ENCODE measurements at regions not wholly inside any gene's neighbourhood (a gene's known extent, or its start where the extent isn't known, plus 50 kb on each side); places are given as distances from the start of the nearest gene placed in this dataset.

DNA sequence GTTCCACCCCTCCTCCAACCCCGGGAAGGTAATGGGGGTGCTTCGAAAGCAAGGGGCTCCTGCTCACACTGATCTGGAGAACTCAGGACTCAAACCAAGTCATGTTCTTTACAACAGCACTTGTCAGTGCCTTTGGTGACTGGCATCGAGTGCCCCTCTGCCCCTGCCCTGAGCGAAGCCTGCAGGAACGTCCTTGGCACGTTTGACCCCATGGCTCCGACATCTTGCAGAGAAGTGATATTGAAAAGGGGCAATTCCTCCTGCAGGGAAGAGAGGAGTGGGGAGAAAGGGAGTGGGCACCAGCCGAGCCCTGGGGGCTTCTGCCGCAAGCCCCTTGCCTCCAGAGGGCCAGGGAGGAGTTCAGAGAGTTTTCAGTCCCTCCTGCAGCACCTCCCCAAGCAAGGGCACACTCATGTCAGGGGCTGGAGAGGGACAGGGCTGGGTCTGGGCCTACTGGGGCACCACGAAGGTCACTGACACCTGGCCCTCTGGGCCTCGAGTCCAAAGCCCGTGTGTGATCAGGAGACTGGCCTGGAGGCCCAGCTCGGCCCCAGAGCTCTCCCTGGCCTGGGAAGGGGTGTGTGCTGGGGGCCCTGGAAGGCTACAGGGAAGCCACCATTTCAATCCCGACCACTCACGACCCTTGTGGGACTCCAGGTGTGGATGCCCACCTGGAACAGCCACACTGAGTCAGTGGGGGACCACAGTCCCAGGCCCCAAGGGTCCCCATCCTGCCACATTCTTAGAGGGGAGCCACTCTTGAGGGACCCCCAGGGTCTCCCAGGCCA lies 94.9 kb upstream of the NKX1-1 start:
- H3K27ac Mint-ChIP-seq, result no peak overlapping the region
- no peaks in the 10 kb centered on the region for H3K27me3 Mint-ChIP-seq
- DNase-seq, result no peak
- H3K4me3 Mint-ChIP-seq, result no peak overlapping the region
- ChIA-PET POLR2A (no interaction called here), CTCF (interaction anchor here (0.7 kb wide), 1 partner anchor 12 kb away, joined by 3 read pairs; no protein-coding TSS in a partner anchor)
- no peaks in the 10 kb centered on the region for H3K9me3 Mint-ChIP-seq (ENCODE audit: low read depth)
- no peak for ATAC-seq
- no peaks in the 10 kb centered on the region for H3K36me3 Mint-ChIP-seq (ENCODE audit: low read depth)
- no peaks in the 10 kb centered on the region for H3K4me1 Mint-ChIP-seq
- intact Hi-C loops (cut with DNase I, micrococcal nuclease), result no loop called here

DNA sequence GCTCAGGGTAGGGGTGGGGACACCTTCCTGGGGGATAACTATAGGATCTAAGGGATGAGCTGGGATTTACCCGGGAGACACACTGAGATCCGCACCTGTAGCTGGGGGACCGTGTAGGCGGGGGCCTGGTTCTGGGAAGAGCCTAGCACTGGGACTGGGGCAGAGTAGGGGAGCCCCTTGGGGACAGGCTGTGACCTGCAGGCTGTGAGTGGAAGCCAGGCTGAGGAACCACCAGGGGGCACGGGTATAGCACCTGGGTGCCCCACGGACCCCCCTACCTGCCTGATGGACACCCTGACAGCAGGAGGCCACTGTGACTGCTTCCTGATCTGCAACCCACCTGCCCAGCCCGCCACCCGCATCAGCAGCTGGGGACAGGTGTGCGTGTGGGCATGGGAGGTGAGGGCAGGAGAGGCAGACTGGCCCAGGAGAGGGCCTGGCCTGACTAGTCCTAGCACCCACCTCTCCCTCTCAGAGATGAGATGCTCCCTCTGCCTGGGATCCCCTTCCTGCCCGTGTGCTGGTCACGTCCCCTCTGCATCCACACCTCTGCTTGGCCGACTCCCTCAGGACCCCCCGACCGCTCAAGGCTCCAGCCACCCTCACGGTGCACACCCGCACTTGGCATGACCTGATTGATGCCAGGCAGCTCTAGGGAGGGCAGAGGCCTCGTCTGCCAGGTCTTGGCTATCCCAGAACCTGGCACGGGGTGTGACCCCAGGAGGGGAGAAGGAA lies 94.2 kb upstream of the NKX1-1 start:
- no peaks in the 10 kb centered on the region for H3K27me3 Mint-ChIP-seq
- POLR2A ChIA-PET, result no interaction called here
- no peaks in the 10 kb centered on the region for H3K9me3 Mint-ChIP-seq (ENCODE audit: low read depth)
- no peak overlapping the region for H3K27ac Mint-ChIP-seq
- intact Hi-C loops (cut with DNase I, micrococcal nuclease), result no loop called here
- ATAC-seq, result no peak
- CTCF ChIA-PET, result no interaction called here
- DNase-seq, result no peak
- no peak overlapping the region for H3K4me3 Mint-ChIP-seq
- H3K4me1 Mint-ChIP-seq, result no peaks in the 10 kb centered on the region
- H3K36me3 Mint-ChIP-seq (ENCODE audit: low read depth), result no peaks in the 10 kb centered on the region

DNA sequence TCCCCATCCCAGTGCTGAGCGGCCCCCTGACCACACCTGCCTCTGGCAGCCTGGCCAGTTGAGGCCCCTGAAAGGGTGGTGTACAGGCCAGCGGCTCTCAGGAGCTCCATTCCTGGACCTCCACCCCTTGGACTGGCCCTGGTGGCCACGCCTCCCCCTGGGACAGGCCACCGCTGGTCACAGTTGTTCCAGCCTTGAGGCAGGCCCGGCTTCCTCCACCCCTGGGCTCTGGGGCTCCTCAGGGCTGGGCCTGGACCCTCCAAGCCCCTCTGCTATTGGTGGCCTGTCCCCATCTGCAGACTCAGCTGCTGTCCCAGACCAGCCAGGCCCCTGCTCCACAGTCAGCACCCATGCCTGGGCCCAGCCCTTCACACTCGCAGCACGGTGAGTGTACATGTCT lies 93.2 kb upstream of the NKX1-1 start:
- Mint-ChIP-seq H3K27ac (no peak overlapping the region), H3K27me3 (no peaks in the 10 kb centered on the region), H3K9me3 (ENCODE audit: low read depth) (no peaks in the 10 kb centered on the region), H3K36me3 (ENCODE audit: low read depth) (no peaks in the 10 kb centered on the region), H3K4me3 (no peak overlapping the region), H3K4me1 (no peaks in the 10 kb centered on the region)
- intact Hi-C loops (cut with DNase I, micrococcal nuclease), result no loop called here
- ATAC-seq (no peak), DNase-seq (no peak)
- ChIA-PET CTCF (no interaction called here), POLR2A (no interaction called here)

GRCh38 chr4:1497189-1497801 lies 91.1 kb upstream of the NKX1-1 start:
- H3K4me3 Mint-ChIP-seq, result no peak overlapping the region
- H3K27ac Mint-ChIP-seq, result no peak overlapping the region
- H3K4me1 Mint-ChIP-seq, result no peaks in the 10 kb centered on the region
- ATAC-seq (no peak), DNase-seq (no peak)
- H3K36me3 Mint-ChIP-seq (ENCODE audit: low read depth), result no peaks in the 10 kb centered on the region
- no peaks in the 10 kb centered on the region for H3K27me3 Mint-ChIP-seq
- intact Hi-C loops (cut with DNase I, micrococcal nuclease), result no loop called here
- POLR2A ChIA-PET, result no interaction called here
- CTCF ChIA-PET, result interaction anchor here (0.6 kb wide), 1 partner anchor 9 kb away, joined by 3 read pairs; no protein-coding TSS in a partner anchor
- H3K9me3 Mint-ChIP-seq (ENCODE audit: low read depth), result no peaks in the 10 kb centered on the region

DNA sequence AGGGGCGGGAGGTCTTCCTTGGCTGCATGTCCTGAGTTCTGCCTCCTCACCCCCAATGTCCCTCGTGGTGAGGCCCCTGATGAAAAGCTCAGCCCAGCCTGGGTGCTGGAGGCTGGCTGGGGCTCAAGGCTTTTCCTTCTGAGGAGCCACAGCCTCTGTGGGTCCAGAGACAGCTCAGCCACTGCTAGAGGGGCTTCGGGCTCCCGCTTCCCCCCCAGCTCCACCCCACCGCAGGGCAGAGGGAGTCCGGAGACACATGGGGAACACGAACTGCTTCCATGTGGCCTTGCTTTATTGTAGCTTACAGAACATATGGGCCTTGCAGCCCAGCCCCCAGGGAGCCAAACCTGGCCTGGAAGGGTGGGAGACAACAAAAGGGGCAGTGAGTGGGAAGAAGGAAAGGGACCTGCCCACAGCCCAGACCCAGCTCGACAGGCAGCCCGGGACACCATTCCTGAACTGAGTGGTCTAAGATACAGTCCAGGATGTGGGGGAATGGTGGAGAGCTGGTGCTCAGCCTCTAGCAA lies 89.9 kb upstream of the NKX1-1 start:
- H3K27me3 Mint-ChIP-seq, result no peaks in the 10 kb centered on the region
- no peak for ATAC-seq
- POLR2A ChIA-PET, result interaction anchor here (0.5 kb wide), 1 partner anchor 845 kb away, joined by 3 read pairs; no protein-coding TSS in a partner anchor
- DNase-seq, result no peak
- H3K4me3 Mint-ChIP-seq, result no peak overlapping the region
- no peaks in the 10 kb centered on the region for H3K9me3 Mint-ChIP-seq (ENCODE audit: low read depth)
- CTCF ChIA-PET, result no interaction called here
- H3K27ac Mint-ChIP-seq, result no peak overlapping the region
- intact Hi-C loops (cut with DNase I, micrococcal nuclease), result no loop called here
- no peaks in the 10 kb centered on the region for H3K4me1 Mint-ChIP-seq
- H3K36me3 Mint-ChIP-seq (ENCODE audit: low read depth), result no peaks in the 10 kb centered on the region

- no peak for DNase-seq
- no peaks in the 10 kb centered on the region for H3K4me1 Mint-ChIP-seq
- ATAC-seq, result no peak
- no peaks in the 10 kb centered on the region for H3K9me3 Mint-ChIP-seq (ENCODE audit: low read depth)
- H3K4me3 Mint-ChIP-seq, result no peak overlapping the region
- ChIA-PET CTCF (no interaction called here), POLR2A (no interaction called here)
- no peaks in the 10 kb centered on the region for H3K27me3 Mint-ChIP-seq
- intact Hi-C loops (cut with DNase I, micrococcal nuclease), result no loop called here
- H3K27ac Mint-ChIP-seq, result no peak overlapping the region
- H3K36me3 Mint-ChIP-seq (ENCODE audit: low read depth), result no peaks in the 10 kb centered on the region
Observed at GRCh38 chr4:1495416-1496115, 89.3 kb upstream of the NKX1-1 start.

DNA sequence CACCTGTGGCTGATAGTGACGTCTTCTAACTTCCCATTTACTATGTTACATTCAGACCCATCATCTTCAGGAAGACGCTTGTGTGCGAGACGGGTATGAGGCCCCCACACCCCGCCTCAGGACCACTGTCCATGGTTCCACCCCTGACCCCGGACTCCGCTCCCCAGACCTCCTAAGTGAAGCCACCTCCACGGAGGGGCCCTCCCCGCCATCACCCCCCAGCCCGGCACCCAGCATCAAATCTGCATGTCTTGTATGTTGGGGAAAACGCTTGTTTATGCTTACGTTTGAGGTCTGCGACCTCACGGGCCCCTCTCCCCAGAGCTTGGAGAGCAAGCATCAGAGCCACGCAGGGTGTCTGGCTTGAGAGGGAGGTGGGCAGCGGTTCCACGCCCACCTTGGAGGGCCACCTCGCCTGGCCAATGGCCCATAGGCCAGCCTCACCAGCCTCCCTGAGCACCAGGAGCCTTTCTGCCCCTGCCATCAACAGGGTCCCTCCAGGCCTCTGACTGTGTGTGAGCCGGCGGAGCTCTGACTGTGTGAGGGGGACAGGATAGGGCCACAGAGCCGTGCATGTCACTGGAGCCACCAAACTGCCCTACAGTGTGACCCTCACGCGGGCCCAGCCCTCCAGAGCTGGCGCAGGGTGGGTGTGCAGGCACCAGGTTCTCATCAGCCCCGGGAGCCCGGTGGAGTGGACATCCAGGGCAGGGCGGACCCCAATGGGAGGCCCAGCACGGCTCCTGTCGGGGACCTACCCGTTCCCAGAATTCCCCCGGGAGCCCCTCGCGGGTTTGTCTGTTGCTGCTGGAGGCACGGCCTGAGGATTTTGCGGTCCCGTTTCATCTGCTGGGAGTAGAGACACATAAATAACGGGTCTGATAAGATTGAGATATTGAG lies 88.4 kb upstream of the NKX1-1 start:
- intact Hi-C loops (cut with DNase I, micrococcal nuclease), result no loop called here
- ATAC-seq, result no peak
- Mint-ChIP-seq H3K4me1 (no peaks in the 10 kb centered on the region), H3K4me3 (no peak overlapping the region), H3K27ac (no peak overlapping the region), H3K9me3 (ENCODE audit: low read depth) (no peaks in the 10 kb centered on the region), H3K27me3 (no peaks in the 10 kb centered on the region), H3K36me3 (ENCODE audit: low read depth) (no peaks in the 10 kb centered on the region)
- DNase-seq, result no peak
- ChIA-PET POLR2A (no interaction called here), CTCF (no interaction called here)

DNA sequence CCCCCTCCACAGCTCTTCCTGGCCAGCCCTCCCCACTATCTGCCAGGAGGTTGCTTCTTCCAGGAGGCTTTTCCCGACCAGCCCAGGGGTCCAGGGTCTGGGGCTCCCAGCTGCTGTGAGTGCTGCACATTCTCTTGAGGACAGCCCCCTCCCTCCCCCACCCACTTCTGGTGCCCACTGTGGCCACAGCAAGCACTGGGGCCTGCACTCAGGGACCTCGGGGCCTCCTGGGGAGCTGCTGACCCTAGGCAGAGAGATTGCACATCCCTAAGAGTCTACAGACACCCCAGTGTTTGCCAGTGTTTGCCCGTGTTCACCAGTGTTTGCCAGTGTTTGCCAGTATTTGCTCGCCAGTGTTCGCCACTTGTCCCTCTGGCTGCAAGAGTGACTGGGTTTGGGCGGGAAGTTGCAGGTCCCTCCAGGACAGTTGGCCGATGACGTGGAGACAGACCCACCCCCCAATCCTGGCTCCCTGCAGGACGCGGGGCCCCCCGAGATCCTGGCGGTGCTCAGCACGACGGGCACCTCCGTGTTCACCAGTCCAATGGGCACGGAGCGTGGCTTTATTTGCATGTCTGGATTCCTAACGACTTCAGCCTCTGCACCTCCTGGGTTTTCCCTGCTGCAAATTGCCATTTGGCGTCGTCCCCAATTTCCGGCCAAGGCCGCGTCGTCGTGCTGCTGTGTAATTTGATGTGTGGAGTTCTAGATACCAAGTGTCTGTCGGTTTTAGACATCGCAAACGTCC lies 87.5 kb upstream of the NKX1-1 start:
- POLR2A ChIA-PET, result no interaction called here
- peaks cover under 1% of the 10 kb centered on the region for H3K27me3 Mint-ChIP-seq
- DNase-seq (no peak), ATAC-seq (no peak)
- H3K9me3 Mint-ChIP-seq (ENCODE audit: low read depth), result no peaks in the 10 kb centered on the region
- no peak overlapping the region for H3K27ac Mint-ChIP-seq
- intact Hi-C loops (cut with DNase I, micrococcal nuclease), result no loop called here
- no peaks in the 10 kb centered on the region for H3K4me1 Mint-ChIP-seq
- H3K36me3 Mint-ChIP-seq (ENCODE audit: low read depth), result no peaks in the 10 kb centered on the region
- no peak overlapping the region for H3K4me3 Mint-ChIP-seq
- CTCF ChIA-PET, result no interaction called here

GRCh38 chr4:1492651-1493539 lies 86.7 kb upstream of the NKX1-1 start:
- ATAC-seq (no peak), DNase-seq (no peak)
- ChIA-PET POLR2A (no interaction called here), CTCF (no interaction called here)
- Mint-ChIP-seq H3K27ac (no peak overlapping the region), H3K27me3 (peaks cover 2% of the 10 kb centered on the region), H3K36me3 (ENCODE audit: low read depth) (no peaks in the 10 kb centered on the region), H3K4me3 (no peak overlapping the region), H3K9me3 (ENCODE audit: low read depth) (no peaks in the 10 kb centered on the region), H3K4me1 (no peaks in the 10 kb centered on the region)
- intact Hi-C loops (cut with DNase I, micrococcal nuclease), result no loop called here

DNA sequence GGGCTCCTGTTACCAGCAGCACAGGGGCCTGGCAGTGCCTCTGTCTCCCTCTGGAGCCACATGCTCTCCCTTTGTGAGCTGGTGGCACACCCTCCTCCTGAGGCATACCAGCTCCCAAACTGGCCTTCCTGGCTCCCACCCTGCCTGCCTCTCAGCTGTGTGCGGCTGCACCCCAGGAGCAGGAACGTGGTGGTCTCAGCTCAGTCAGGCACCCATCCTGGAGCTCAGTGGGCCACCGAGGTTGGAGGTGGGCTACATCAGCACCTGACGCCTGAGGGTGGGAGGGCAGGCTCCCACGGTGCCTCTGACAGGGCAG lies 85.9 kb upstream of the NKX1-1 start:
- ATAC-seq (no peak), DNase-seq (no peak)
- H3K9me3 Mint-ChIP-seq (ENCODE audit: low read depth), result peaks cover 2% of the 10 kb centered on the region
- H3K36me3 Mint-ChIP-seq (ENCODE audit: low read depth), result no peaks in the 10 kb centered on the region
- POLR2A ChIA-PET, result no interaction called here
- no peak overlapping the region for H3K4me3 Mint-ChIP-seq
- H3K27ac Mint-ChIP-seq, result no peak overlapping the region
- H3K4me1 Mint-ChIP-seq, result no peaks in the 10 kb centered on the region
- CTCF ChIA-PET, result interaction anchor here (0.5 kb wide), 1 partner anchor 384 kb away, joined by 4 read pairs; no protein-coding TSS in a partner anchor
- intact Hi-C loops (cut with DNase I, micrococcal nuclease), result no loop called here
- peaks cover 2% of the 10 kb centered on the region for H3K27me3 Mint-ChIP-seq
